T-helper 1 cell treated with Interleukin-12 subunit alpha and Interleukin-12 subunit beta and Interleukin-4 antibody, amounts not matched to agents 30 μg/mL and 1 μg/mL, for 36 hours (primary cell): ENCODE measurements at regions not wholly inside any gene's neighbourhood (a gene's known extent, or its start where the extent isn't known, plus 50 kb on each side); places are given as distances from the start of the nearest gene placed in this dataset.

ENCODE experiments used
- H3K27ac Mint-ChIP-seq: one replicate; pipeline ENCODE4 v1.8.0; 2021; ENCODE audit warnings: mild to moderate bottlenecking, mixed read lengths
- H3K27me3 Mint-ChIP-seq: one replicate; pipeline ENCODE4 v1.8.0; 2021; ENCODE audit warnings: low read depth, mixed read lengths
- H3K36me3 Mint-ChIP-seq: one replicate; pipeline ENCODE4 v1.8.0; 2021; ENCODE audit warnings: low read depth, mixed read lengths
- H3K4me1 Mint-ChIP-seq: one replicate; pipeline ENCODE4 v1.8.0; 2021; ENCODE audit warnings: low read depth, mixed read lengths
- H3K4me3 Mint-ChIP-seq: one replicate; pipeline ENCODE4 v1.8.0; 2021; ENCODE audit warnings: mild to moderate bottlenecking, moderate library complexity, mixed read lengths
- H3K9me3 Mint-ChIP-seq: one replicate; pipeline ENCODE4 v1.8.0; 2021; ENCODE audit warnings: mixed read lengths

- Mint-ChIP-seq H3K27me3 (no peaks in the 10 kb centered on the region), H3K4me3 (no peak overlapping the region), H3K9me3 (no peaks in the 10 kb centered on the region), H3K36me3 (no peaks in the 10 kb centered on the region), H3K27ac (no peak overlapping the region), H3K4me1 (no peaks in the 10 kb centered on the region)
These were observed 197.0 kb downstream of the MZT1 start for GRCh38 chr13:72530471-72530870.

DNA sequence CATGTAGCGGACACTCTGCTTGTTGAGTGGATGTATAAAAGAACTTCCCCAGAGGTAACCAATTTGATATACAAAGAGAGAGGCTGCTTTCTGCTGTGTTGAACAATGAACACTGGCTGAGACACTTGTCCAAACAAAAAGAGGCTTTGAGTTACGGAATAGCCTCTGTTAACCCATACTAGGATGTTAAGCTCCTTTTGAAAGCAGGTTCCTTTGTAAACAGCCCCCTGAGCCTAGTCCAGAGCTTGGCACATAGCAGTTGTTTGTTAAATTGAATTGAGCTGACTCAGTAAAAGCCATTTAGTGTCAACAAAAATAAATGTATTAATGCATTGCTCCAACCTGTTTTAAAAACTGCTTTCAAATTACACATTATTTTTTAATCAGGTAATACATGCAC lies 200.1 kb downstream of the MZT1 start:
- no peaks in the 10 kb centered on the region for H3K4me1 Mint-ChIP-seq
- H3K4me3 Mint-ChIP-seq = no peak overlapping the region
- H3K9me3 Mint-ChIP-seq = no peaks in the 10 kb centered on the region
- no peaks in the 10 kb centered on the region for H3K36me3 Mint-ChIP-seq
- no peak overlapping the region for H3K27ac Mint-ChIP-seq
- no peaks in the 10 kb centered on the region for H3K27me3 Mint-ChIP-seq

DNA sequence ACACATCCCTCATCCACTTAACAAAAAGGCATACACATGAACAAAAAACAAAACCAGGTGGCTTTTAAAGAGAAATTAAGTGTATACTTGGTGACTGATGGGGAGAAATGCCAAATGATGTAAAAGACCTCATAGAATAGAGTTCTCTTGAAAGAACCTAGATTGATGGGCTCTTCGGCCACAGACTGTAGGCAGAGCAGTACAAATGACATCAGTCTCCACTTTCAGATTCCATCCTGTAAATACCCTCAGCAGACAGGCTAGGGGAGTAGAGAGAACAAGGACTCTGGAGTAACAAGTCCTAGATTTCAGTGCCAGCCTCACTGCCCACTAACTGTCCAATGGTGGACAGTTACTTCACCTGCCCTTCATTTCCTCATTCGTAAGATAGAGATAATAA lies 203.8 kb downstream of the MZT1 start:
- Mint-ChIP-seq H3K27me3 (no peaks in the 10 kb centered on the region), H3K36me3 (no peaks in the 10 kb centered on the region), H3K4me1 (no peaks in the 10 kb centered on the region), H3K4me3 (no peak overlapping the region), H3K9me3 (no peaks in the 10 kb centered on the region), H3K27ac (no peak overlapping the region)

DNA sequence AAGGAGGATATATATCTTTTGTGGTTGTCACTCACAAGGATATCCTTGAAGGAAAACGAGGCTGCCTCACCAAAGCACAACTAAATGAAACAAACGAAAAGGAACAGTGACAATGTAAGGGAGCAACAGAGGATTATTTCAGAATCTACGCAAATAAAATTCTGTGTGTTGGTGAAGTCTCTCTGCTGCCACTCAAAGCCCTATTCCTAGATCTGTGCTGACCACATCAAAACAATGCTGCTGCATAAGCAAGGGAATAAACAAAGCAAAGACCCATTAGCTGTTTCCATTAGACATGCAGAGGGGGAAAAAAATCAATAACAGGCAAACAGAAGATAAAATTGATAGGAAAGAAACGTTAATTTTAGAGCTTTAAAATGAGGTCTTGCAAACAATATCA lies 204.4 kb downstream of the MZT1 start:
- Mint-ChIP-seq H3K4me1 (no peaks in the 10 kb centered on the region), H3K9me3 (no peaks in the 10 kb centered on the region), H3K27me3 (no peaks in the 10 kb centered on the region), H3K27ac (no peak overlapping the region), H3K36me3 (no peaks in the 10 kb centered on the region), H3K4me3 (no peak overlapping the region)

- Mint-ChIP-seq H3K9me3 (no peaks in the 10 kb centered on the region), H3K4me3 (no peak overlapping the region), H3K4me1 (no peaks in the 10 kb centered on the region), H3K36me3 (no peaks in the 10 kb centered on the region), H3K27me3 (no peaks in the 10 kb centered on the region), H3K27ac (no peak overlapping the region)
These were observed 205.3 kb downstream of the MZT1 start for GRCh38 chr13:72521940-72522661.

DNA sequence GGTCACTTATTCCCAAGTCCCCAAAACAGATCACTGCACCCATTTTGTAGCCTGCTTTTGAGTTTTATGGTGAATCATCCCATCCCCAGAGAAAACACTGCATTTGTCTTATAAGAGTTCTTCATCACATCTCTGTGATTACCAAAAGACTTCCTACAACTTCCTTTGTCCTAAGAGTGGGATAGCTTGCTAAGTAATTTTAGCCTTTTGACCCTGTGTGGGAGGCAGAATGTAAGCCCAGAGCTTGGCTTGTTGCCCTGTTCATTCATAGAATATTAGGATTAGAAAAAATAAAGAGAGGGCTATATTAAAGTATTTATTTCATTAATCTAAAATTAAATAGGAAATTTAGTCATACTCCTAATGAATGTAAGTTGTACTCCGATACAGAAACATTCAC lies 213.3 kb downstream of the MZT1 start:
- H3K27ac Mint-ChIP-seq = no peak overlapping the region
- no peaks in the 10 kb centered on the region for H3K36me3 Mint-ChIP-seq
- H3K4me1 Mint-ChIP-seq = no peaks in the 10 kb centered on the region
- no peaks in the 10 kb centered on the region for H3K27me3 Mint-ChIP-seq
- no peaks in the 10 kb centered on the region for H3K9me3 Mint-ChIP-seq
- no peak overlapping the region for H3K4me3 Mint-ChIP-seq

- H3K36me3 Mint-ChIP-seq = no peaks in the 10 kb centered on the region
- H3K9me3 Mint-ChIP-seq = no peaks in the 10 kb centered on the region
- no peaks in the 10 kb centered on the region for H3K27me3 Mint-ChIP-seq
- H3K27ac Mint-ChIP-seq = no peak overlapping the region
- H3K4me3 Mint-ChIP-seq = no peak overlapping the region
- H3K4me1 Mint-ChIP-seq = no peaks in the 10 kb centered on the region
These were observed 219.0 kb downstream of the MZT1 start for GRCh38 chr13:72508392-72508791.

DNA sequence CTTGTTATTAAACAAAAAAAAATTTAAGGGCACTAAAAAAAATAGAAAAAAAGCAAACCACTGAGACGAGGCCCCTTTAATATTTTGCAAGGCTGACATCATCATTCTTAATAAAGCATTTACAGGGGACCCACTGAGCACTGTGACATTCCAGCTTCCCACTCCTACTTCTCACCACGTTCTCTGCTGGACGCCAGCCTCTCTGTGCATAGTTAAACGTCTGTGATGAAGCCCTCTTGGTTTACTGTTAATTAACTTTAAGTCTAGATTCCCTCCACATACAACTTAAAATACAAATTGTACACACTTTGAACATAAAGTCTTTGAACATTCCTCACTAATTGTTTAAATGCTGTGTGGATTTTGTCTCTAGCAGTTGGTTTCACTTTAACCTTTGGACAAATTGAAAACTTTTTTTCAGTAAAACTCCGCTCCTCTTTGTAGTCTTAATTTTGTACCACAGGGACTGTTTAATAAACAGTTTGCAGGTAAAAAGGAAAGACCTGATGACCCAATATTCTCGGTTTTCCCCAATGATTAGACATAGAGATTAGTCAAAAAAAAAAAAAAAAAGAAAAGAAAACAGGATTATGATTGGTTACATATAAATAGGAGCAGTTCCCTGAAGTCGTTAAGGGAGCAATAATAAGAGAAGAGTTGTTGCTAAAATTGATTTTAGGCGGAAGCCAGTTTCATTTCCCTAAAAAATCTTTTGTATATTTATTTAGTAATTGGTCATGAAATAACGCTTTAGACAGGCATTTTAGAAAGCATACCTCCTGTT lies 219.8 kb downstream of the MZT1 start:
- Mint-ChIP-seq H3K4me3 (no peak overlapping the region), H3K36me3 (no peaks in the 10 kb centered on the region), H3K27me3 (no peaks in the 10 kb centered on the region), H3K9me3 (no peaks in the 10 kb centered on the region), H3K27ac (no peak overlapping the region), H3K4me1 (no peaks in the 10 kb centered on the region)

DNA sequence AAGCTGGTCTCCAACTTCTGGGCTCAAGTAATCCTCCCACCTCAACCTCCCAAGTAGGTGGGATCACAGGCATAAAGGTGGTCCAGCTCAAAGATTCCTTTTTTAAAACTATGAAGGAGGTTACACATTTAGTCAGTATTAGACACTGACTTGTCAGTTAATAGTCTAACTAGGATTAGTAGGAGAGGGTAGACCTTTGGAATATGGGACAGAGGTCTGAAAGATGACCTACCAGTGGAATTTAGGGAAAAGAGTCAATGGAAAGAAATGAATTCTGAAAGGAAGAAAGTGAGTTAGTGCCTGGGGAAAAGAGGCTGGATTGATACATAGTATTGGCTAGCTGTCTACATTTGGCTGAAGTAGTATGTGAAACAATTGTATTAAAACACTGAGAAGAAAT lies 220.7 kb downstream of the MZT1 start:
- no peaks in the 10 kb centered on the region for H3K9me3 Mint-ChIP-seq

DNA sequence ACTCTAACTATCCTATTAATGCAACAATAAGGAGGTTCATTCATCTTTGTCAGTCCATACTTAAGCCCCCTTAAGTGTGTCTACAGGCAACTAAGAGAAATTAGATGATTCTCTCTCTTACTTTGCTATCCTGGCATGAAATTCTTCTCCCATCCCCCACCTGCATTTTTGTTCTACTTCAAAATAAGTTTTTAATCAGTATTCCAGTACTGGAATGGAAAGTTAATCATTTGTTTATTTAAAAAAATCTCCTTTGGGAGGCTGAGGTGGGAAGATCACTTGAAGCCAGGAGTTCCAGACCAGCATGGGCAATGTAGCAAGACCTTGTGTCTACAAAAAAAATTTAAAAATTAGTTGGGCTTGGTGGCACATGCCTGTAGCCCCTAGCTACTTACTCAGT lies 222.1 kb downstream of the MZT1 start:
- no peaks in the 10 kb centered on the region for H3K27me3 Mint-ChIP-seq
- no peaks in the 10 kb centered on the region for H3K4me1 Mint-ChIP-seq
- no peaks in the 10 kb centered on the region for H3K9me3 Mint-ChIP-seq
- H3K4me3 Mint-ChIP-seq = no peak overlapping the region
- H3K36me3 Mint-ChIP-seq = no peaks in the 10 kb centered on the region
- H3K27ac Mint-ChIP-seq = no peak overlapping the region

More for the DNA sequence above, 220.7 kb downstream of the MZT1 start:
- Mint-ChIP-seq H3K27ac (no peak overlapping the region), H3K27me3 (no peaks in the 10 kb centered on the region), H3K4me3 (no peak overlapping the region), H3K4me1 (no peaks in the 10 kb centered on the region), H3K36me3 (no peaks in the 10 kb centered on the region)

GRCh38 chr13:72504131-72504841 lies 223.1 kb downstream of the MZT1 start:
- Mint-ChIP-seq H3K4me1 (no peaks in the 10 kb centered on the region), H3K4me3 (no peak overlapping the region), H3K27me3 (no peaks in the 10 kb centered on the region), H3K36me3 (no peaks in the 10 kb centered on the region), H3K27ac (no peak overlapping the region), H3K9me3 (no peaks in the 10 kb centered on the region)

- Mint-ChIP-seq H3K27ac (no peak overlapping the region), H3K4me1 (no peaks in the 10 kb centered on the region), H3K4me3 (no peak overlapping the region), H3K9me3 (no peaks in the 10 kb centered on the region), H3K36me3 (no peaks in the 10 kb centered on the region), H3K27me3 (no peaks in the 10 kb centered on the region)
These were observed 226.6 kb downstream of the MZT1 start for GRCh38 chr13:72500851-72501250.

DNA sequence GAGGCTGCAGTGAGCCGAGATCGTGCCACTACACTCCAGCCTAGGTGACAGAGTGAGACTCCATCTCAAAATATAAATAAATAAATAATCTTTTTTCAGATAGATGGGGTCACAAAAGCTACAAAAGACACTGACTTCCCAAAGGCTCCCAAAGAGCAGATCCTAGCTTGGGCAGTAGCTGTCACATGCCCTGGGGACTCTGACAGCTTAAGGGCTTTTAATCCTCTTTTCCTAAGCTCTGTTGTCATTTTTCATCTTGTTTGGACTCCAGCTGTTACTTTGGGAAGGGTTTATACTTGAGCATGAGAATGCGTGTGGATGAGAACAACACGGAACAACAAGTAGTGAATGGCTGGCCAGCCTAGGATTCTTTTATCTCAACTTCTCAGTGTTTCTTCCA lies 231.7 kb downstream of the MZT1 start:
- no peaks in the 10 kb centered on the region for H3K36me3 Mint-ChIP-seq

GRCh38 chr13:72489751-72490150 lies 237.7 kb downstream of the MZT1 start:
- Mint-ChIP-seq H3K36me3 (no peaks in the 10 kb centered on the region), H3K4me1 (no peaks in the 10 kb centered on the region), H3K27me3 (no peaks in the 10 kb centered on the region), H3K9me3 (no peaks in the 10 kb centered on the region), H3K27ac (no peak overlapping the region), H3K4me3 (no peak overlapping the region)

More for the DNA sequence above, 231.7 kb downstream of the MZT1 start:
- Mint-ChIP-seq H3K27ac (no peak overlapping the region), H3K9me3 (no peaks in the 10 kb centered on the region), H3K27me3 (no peaks in the 10 kb centered on the region), H3K4me3 (no peak overlapping the region), H3K4me1 (no peaks in the 10 kb centered on the region)

GRCh38 chr13:72473321-72473720 lies 254.1 kb downstream of the MZT1 start:
- no peaks in the 10 kb centered on the region for H3K9me3 Mint-ChIP-seq
- H3K4me3 Mint-ChIP-seq = no peak overlapping the region
- H3K27me3 Mint-ChIP-seq = no peaks in the 10 kb centered on the region
- no peak overlapping the region for H3K27ac Mint-ChIP-seq
- H3K36me3 Mint-ChIP-seq = no peaks in the 10 kb centered on the region
- H3K4me1 Mint-ChIP-seq = no peaks in the 10 kb centered on the region
